ENCODE measurements at regions not wholly inside any gene's neighbourhood (a gene's known extent, or its start where the extent isn't known, plus 50 kb on each side); places are given as distances from the start of the nearest gene placed in this dataset. TPM values are rescaled to one million over a fixed set of nuclear protein-coding genes. Genes with fewer than 3 reads are reported as not detected.

DNA sequence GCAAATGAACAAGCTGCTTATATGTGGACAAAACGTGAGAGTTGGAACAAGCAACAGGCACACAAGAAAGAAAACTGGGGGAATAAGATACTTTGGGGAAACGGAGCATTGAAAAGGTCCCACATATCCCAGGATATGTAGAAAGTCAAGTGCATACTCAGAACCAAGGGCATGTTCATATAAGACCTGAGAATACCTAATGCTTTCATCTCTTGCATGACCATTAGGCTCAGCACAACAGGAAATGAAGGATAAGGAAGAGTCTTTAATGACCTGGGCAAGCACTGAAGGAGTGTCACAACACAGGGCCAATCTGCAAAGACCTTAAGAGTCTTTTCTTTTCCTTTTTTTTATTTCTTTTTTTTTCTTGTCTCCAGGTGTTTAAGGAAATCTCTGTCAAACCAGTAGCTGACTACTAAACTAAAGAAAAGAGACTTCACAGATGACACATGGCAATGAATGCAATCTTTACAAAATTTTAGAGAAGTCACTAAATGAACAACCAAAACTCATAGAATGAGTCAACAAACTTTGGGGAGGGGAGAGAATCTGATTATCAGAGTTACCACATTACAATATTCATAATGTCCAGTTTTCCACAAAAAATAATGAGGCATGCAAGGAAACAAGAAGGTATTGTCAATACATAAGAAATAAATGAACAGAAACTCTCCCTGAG is 67.9 kb upstream of the STK26 start:
- Histone ChIP-seq H4K20me1 (ENCODE audit: insufficient read depth, low read length) (no peaks in the 10 kb centered on the region), H3K9me3 (ENCODE audit: low read depth, low read length) (no peaks in the 10 kb centered on the region), H3K36me3 (ENCODE audit: insufficient read depth, low read length) (no peaks in the 10 kb centered on the region), H3K27ac (ENCODE audit: low read depth, low read length) (no peak overlapping the region), H3K4me2 (ENCODE audit: insufficient read depth, low read length) (no peak overlapping the region), H3K4me1 (ENCODE audit: insufficient read depth, low read length) (no peaks in the 10 kb centered on the region), H3K79me2 (ENCODE audit: insufficient read depth, low read length) (no peaks in the 10 kb centered on the region), H3K27me3 (ENCODE audit: insufficient read depth, low read length) (peaks cover 13% of the 10 kb centered on the region), H2AFZ (ENCODE audit: low read length) (no peak overlapping the region), H3K4me3 (ENCODE audit: insufficient read depth, low read length) (no peak overlapping the region)
- TF ChIP-seq, protein P1, sequence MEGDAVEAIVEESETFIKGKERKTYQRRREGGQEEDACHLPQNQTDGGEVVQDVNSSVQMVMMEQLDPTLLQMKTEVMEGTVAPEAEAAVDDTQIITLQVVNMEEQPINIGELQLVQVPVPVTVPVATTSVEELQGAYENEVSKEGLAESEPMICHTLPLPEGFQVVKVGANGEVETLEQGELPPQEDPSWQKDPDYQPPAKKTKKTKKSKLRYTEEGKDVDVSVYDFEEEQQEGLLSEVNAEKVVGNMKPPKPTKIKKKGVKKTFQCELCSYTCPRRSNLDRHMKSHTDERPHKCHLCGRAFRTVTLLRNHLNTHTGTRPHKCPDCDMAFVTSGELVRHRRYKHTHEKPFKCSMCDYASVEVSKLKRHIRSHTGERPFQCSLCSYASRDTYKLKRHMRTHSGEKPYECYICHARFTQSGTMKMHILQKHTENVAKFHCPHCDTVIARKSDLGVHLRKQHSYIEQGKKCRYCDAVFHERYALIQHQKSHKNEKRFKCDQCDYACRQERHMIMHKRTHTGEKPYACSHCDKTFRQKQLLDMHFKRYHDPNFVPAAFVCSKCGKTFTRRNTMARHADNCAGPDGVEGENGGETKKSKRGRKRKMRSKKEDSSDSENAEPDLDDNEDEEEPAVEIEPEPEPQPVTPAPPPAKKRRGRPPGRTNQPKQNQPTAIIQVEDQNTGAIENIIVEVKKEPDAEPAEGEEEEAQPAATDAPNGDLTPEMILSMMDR (IDR thresholded peaks at IDR 0.05; ENCODE audit: extremely low read depth, low read depth, low read length): no peak
- no peak for DNase-seq (ENCODE audit: insufficient read length, low spot score, missing footprints)

DNA sequence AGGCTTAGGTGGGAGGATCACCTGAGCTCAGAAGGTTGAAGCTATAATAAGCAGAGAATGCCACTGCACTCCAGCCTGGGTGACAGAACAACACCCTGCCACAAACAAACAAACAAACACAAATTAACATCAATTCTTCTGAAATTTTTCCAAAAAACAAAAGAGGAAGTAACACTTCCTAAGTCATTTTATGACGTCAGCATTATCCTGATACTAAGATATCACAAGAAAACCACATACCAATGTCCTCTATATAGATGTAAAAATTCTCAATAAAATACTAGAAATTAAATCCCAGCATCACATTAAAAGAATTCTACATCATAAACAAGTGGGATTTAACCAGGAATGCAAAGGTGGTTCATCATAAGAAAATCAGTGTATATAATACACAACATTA is 64.4 kb upstream of the STK26 start:
- H3K9me3 ChIP-seq (ENCODE audit: low read depth, low read length): no peaks in the 10 kb centered on the region
- no peaks in the 10 kb centered on the region for H3K36me3 ChIP-seq (ENCODE audit: insufficient read depth, low read length)
- H3K27me3 ChIP-seq (ENCODE audit: insufficient read depth, low read length): peaks cover 13% of the 10 kb centered on the region
- no peak overlapping the region for H2AFZ ChIP-seq (ENCODE audit: low read length)
- H4K20me1 ChIP-seq (ENCODE audit: insufficient read depth, low read length): no peaks in the 10 kb centered on the region
- DNase-seq (ENCODE audit: insufficient read length, low spot score, missing footprints): no peak
- H3K4me3 ChIP-seq (ENCODE audit: insufficient read depth, low read length): no peak overlapping the region
- H3K27ac ChIP-seq (ENCODE audit: low read depth, low read length): no peak overlapping the region
- TF ChIP-seq, protein P1 (IDR thresholded peaks at IDR 0.05; ENCODE audit: extremely low read depth, low read depth, low read length): no peak
- H3K79me2 ChIP-seq (ENCODE audit: insufficient read depth, low read length): no peaks in the 10 kb centered on the region
- no peaks in the 10 kb centered on the region for H3K4me1 ChIP-seq (ENCODE audit: insufficient read depth, low read length)
- no peak overlapping the region for H3K4me2 ChIP-seq (ENCODE audit: insufficient read depth, low read length)

DNA sequence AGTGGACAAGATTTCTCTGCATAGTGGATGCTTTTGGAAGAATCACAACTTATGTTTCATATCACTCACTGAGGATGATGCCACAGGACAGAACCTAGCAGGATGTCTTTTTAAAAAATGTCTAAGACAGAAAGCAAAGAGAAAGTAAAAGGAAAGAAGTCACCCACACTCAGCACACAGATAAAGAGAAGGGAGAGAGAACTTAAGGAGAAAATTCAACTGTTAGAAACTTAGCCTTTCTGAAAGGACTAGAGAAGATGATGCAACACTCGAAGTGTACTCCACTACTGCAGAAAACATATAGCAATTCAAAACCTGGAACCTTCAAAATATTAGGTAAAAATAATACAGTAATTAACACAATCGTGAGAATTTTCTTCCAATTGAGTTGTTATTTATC is 52.8 kb upstream of the STK26 start:
- no peaks in the 10 kb centered on the region for H3K79me2 ChIP-seq (ENCODE audit: insufficient read depth, low read length)
- no peak overlapping the region for H2AFZ ChIP-seq (ENCODE audit: low read length)
- TF ChIP-seq, protein P1 (IDR thresholded peaks at IDR 0.05; ENCODE audit: extremely low read depth, low read depth, low read length): no peak
- H3K4me2 ChIP-seq (ENCODE audit: insufficient read depth, low read length): no peak overlapping the region
- DNase-seq (ENCODE audit: insufficient read length, low spot score, missing footprints): no peak
- no peaks in the 10 kb centered on the region for H3K9me3 ChIP-seq (ENCODE audit: low read depth, low read length)
- H3K4me3 ChIP-seq (ENCODE audit: insufficient read depth, low read length): no peak overlapping the region
- H3K27me3 ChIP-seq (ENCODE audit: insufficient read depth, low read length): peaks cover 5% of the 10 kb centered on the region
- H3K36me3 ChIP-seq (ENCODE audit: insufficient read depth, low read length): no peaks in the 10 kb centered on the region
- no peaks in the 10 kb centered on the region for H3K4me1 ChIP-seq (ENCODE audit: insufficient read depth, low read length)
- H3K27ac ChIP-seq (ENCODE audit: low read depth, low read length): no peak overlapping the region
- no peaks in the 10 kb centered on the region for H4K20me1 ChIP-seq (ENCODE audit: insufficient read depth, low read length)

Small RNAs in the stretch of these regions (small RNA-seq; reads per million reads assigned to genes)
- not detected for gene AL008629.1
- gene HDGFP1: not detected
- not detected for gene MCRIP2P1
- gene RNA5SP514: not detected

All from osteoblast (primary cell).